GM21717 (cell line): ENCODE measurements at regions not wholly inside any gene's neighbourhood (a gene's known extent, or its start where the extent isn't known, plus 50 kb on each side); places are given as distances from the start of the nearest gene placed in this dataset.
"Not testable (repeated sequence)": the region's sequence is repeated elsewhere in the genome, so short reads cannot be mapped to it uniquely, and the experiment has no call there.

Experiments used
- ATAC-seq: cut with Tn5 transposase; IDR thresholded peaks from one replicate; pipeline ENCODE4 v1.9.1; 2021; ENCODE audit warnings: mild to moderate bottlenecking, moderate library complexity; ENCODE audit not compliant: unreplicated experiment

- no peak for ATAC-seq
These were observed 195.9 kb downstream of the ACKR3 start for GRCh38 chr2:236765478-236765877.

- no peak for ATAC-seq
These were observed 197.2 kb downstream of the ACKR3 start for GRCh38 chr2:236766850-236767249.

DNA sequence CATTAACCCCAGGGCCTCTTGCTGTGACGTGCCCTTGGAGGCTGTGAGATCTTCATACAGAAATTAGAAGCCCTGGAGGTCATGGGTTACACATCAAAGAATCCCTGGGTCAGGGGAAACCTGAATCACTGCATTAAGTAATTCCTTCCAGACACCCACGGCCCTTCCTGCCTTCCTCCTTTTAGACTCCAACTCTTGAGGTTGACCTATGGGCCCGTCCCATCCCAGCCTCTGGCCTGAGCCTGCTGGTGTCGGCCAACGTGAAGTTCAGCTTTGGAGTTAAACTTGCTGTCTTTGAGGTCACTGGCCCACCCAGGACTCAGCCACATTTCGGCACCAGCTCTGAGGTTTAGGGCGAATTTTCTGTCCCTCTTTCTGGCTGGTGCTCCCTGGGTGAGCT is 198.3 kb downstream of the ACKR3 start:
- ATAC-seq: no peak

GRCh38 chr2:236768393-236769140 is 198.9 kb downstream of the ACKR3 start:
- ATAC-seq: no peak

- no peak for ATAC-seq
These were observed 200.5 kb downstream of the ACKR3 start for GRCh38 chr2:236769981-236770671.

GRCh38 chr2:236772220-236772837 is 202.7 kb downstream of the ACKR3 start:
- no peak for ATAC-seq

DNA sequence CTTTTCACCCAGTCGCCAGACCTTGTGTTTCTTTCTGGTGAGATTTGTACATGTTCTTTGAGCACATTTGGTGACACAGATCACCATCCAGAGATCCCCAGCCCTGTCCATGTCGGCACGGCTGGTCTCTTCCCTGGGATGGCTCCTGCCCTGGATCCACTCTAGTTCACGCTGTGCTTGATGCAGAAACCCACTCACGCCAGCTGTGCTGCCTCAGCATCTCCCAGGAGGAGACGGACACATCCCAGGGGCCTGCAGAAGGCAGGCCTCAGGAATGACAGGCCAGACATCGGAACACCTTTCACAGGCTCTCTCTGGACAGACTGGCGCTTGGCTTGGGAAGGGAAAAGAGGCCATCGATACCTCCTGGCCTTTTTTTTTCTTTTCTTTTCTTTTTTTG is 203.6 kb downstream of the ACKR3 start:
- no peak for ATAC-seq

DNA sequence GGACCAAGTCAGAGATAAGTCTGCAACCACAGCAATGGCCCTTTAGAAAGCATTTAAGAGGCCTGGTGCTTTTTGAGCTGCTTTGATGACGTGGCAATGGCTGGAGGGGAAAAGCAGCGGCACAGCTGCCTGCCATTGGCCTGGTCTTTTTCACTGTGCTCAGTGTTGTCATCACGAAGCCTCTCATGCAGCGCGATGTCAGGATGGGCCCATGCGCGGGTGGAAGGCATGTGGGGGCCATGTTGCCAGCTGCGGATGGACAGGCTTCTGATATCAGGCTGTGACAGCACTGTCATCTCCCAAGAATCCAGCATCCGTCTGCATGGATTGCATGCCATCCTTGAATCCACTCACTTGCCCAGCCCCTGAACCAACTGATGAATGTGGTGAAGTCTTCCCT is 204.5 kb downstream of the ACKR3 start:
- no peak for ATAC-seq

GRCh38 chr2:236775511-236775910 is 205.9 kb downstream of the ACKR3 start:
- ATAC-seq: no peak

- ATAC-seq: no peak
These were observed 206.6 kb downstream of the ACKR3 start for GRCh38 chr2:236776206-236776605.

DNA sequence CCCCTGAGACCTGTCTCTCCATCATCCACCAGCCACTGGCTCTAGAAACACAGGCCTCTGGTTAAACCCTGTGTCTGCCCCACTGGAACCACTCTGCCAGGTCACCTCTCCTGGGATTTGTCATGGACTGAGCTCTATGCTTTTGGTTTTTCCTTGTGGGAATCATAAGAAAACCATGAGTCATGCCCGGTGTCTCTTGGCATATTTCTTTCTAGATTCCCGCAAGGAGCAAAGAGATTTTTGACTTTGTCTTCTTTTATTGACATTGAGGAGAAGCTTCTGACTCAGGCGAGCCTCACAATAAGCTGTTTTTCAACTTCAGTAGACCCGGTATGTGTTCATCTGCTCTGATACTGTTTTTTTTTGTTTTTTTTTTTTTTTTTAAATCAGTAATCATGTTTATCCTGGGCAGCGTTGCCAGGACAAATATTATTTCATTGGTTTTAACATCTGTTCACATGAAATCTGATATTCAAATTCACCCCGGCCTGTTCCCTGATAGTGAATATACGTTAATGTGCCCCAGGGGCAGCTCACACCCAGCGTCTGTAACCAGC is 207.1 kb downstream of the ACKR3 start:
- ATAC-seq: no peak

DNA sequence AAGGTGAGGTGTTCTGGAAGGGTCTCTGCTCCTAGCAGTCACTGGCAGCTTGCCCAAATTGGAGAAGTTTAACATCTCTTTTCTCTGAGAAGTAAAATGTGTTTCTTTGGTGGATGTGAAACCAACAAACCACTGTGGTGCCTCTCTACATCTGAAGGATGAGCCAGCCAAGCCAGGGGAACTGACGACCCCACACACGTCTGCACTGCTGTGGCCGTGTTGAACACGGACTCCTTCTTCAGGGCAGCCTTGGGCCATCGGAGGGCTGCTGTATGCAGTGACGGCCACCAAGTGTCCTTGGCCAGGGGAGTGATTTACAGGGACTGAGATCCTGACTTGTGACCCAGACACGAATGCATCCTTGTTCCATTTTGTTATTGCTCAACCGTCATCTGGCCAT is 207.8 kb downstream of the ACKR3 start:
- no peak for ATAC-seq

DNA sequence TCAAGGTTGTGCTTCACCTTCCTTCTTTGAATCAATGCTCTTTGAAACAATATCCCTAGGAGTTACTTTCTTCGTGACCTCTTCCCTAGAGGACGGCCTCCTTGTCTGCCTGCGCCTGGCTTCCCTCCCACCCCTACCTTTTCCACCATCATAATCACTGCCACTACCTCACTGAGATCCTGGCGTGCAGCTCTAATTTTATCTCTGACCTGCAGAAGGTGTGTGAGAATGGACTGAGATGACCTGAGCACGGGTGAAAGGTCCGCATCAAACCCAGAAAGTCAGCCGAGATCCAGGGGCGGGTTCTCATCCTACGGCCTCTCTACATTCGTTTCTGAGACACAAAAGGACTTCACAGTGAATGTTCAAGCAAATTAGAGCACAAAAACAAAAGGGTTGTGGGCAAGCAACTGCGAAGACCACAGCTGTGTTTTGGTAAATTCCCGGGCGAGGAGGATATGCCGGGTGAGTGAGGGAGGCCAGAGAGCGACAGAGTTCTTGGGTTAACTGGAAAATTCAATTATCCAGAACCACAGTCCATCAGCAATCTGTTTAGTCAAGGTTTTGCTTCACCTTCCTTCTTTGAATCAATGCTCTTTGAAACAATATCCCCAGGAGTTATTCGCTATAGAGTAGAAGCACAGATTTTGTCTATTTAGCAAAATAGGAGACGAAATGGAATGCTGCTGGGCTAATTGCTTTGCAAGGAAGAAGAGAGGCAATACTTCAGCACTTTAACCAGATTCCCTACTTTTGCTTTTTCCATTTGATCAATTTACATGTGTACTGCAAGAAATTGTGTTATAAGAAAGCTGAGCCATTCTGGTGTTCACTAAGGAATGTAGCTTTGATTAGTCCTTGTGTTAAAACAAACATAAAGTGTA is 212.6 kb downstream of the ACKR3 start:
- no peak for ATAC-seq

DNA sequence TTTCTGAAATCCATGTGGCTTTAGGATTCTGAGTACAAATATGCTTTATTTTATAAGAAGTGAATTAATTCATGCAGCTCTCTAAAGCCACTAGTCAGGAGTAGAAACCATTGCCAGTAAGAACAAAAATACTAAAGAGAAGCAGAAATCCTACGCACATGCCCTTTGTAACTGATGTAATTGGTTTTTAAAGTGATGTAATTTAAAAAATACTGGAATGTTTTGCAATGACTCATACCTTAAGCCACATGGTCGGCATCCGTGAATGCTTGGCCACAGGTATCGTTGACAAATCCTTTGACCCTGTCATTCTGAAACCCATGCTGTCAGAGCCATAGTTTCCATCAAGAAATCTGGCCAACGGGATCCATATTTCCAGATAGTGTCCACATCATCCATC is 213.3 kb downstream of the ACKR3 start:
- no peak for ATAC-seq

GRCh38 chr2:236783417-236784020 is 213.9 kb downstream of the ACKR3 start:
- no peak for ATAC-seq

- ATAC-seq: no peak
These were observed 216.0 kb downstream of the ACKR3 start for GRCh38 chr2:236785611-236786057.

DNA sequence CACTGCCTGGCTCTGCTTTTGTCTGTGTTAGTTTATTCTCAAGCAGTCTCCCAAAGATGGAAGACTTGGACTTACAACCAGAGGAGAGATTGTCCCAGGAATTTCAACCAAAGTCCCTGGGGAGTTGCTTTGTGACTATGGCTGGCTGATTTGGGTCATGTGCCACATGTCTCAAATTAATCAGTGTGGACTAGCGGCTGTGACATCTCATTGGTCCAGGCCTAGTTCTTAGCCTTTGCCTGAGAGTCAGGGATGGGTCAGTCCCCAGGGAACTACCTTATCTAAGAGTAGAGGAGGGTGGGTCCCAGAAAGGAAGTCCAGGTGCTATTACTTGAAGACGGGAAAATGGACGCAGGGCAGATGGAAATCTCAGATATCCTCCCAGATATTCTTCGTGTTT is 217.1 kb downstream of the ACKR3 start:
- no peak for ATAC-seq

DNA sequence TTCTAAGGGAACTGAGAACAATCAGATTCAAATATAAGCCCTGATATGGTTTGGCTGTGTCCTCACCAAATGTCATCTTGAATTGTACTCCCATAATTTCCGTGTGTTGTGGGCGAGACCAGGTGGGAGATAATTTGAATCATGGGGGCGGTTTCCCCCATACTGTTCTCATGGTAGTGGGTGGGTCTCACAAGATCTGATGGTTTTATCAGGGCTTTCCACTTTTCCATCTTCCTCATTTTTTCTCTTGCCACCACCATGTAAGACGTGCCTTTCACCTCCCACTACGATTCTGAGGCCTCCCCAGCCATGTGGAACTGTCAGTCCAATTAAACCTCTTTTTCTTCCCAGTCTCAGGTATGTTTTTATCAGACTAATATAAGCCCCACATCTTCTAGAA is 217.8 kb downstream of the ACKR3 start:
- ATAC-seq: not testable (repeated sequence)

DNA sequence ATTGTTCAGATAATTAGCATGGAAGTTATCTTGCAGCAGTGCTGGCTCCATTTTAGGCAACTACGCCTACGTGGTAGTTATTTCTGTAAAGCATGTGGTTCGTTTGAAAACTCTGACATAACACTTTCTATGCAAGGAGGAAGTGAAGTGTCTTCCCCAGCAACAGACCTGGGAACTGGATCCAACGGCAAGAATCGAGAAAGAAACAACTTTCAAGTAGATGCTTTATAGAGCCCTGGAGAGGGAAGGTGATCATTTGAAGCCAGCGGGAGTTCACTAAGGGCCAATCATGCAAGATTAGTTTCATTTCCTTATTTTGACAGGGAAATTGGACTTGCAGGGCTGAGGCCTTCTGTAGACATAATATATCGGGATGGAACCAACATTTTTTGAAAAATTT is 218.3 kb downstream of the ACKR3 start:
- ATAC-seq: no peak

- ATAC-seq: no peak
These were observed 221.3 kb downstream of the ACKR3 start for GRCh38 chr2:236790963-236791362.
